Right lobe of liver (tissue), 6 donors: ENCODE measurements at regions not wholly inside any gene's neighbourhood (a gene's known extent, or its start where the extent isn't known, plus 50 kb on each side); places are given as distances from the start of the nearest gene placed in this dataset.

Experiments
- ATAC-seq, 4 donors: fragments of 200-7000 bp; cut with Tn5 transposase; one replicate each; pipeline ENCODE4 v1.9.1; 2020; ENCODE audit warnings: mild to moderate bottlenecking in 4 of 4, moderate library complexity in 4 of 4
- DNase-seq, 3 donors: peaks; one replicate each; pipeline ENCODE4 v3.0.0-alpha.2; 2020
- H3K27ac ChIP-seq, 3 donors: fragments of 200-600 bp; one replicate each; pipeline ENCODE4 v1.8.0; 2022
- H3K27me3 ChIP-seq, 2 donors: fragments of 200-600 bp; one replicate each; pipeline ENCODE4 v1.8.0; 2022
- H3K36me3 ChIP-seq, 4 donors: fragments of 200-600 bp; sonication (generic) in 1 of 4; one replicate each; pipeline versions ENCODE4 v1.5.1 to v1.8.0; 2017 to 2022; ENCODE audit warnings: control low read depth in 1 of 4
- H3K4me1 ChIP-seq, 4 donors: fragments of 200-600 bp; sonication (generic) in 1 of 4; one replicate each; pipeline versions ENCODE4 v1.5.1 to v1.8.0; 2017 to 2022; ENCODE audit warnings: control low read depth in 1 of 4
- H3K4me3 ChIP-seq, 3 donors: fragments of 200-600 bp; one replicate each; pipeline ENCODE4 v1.8.0; 2022
- H3K9me3 ChIP-seq, 4 donors: fragments of 200-600 bp; sonication (generic) in 1 of 4; one replicate each; pipeline versions ENCODE4 v1.5.1 to v1.8.0; 2017 to 2022; ENCODE audit warnings: control low read depth in 1 of 4
- POLR2A ChIP-seq: fragments of 450-650 bp; IDR thresholded peaks from one replicate; pipeline ENCODE4 v1.6.1; 2017; ENCODE audit warnings: antibody characterized with exemption, mild to moderate bottlenecking
- WGBS: methylation state at CpG from one replicate; pipeline ENCODE4 v1.1.6; 2018; ENCODE audit warnings: low coverage, low lambda C conversion rate; ENCODE audit not compliant: insufficient coverage; ENCODE audit errors: missing lambda C conversion rate; 5-methylcytosine and 5-hydroxymethylcytosine counted together
- intact Hi-C, 2 donors: fragments of 100-400 bp; cut with DNase I; formaldehyde crosslinking; loops; one replicate each; pipeline versions ENCODE4 v1.11.2 to v1.14.1; 2022
- TF ChIP-seq, protein P1 (sequence below), 4 donors: fragments of 200-600 bp in 3 of 4; fragments of 450-650 bp in 1 of 4; IDR thresholded peaks; one replicate each; pipeline versions ENCODE4 v1.5.1 to v1.8.0; 2016 to 2022; ENCODE audit warnings: antibody characterized with exemption in 4 of 4, mild to moderate bottlenecking in 2 of 4
- donor health status: DM: no; HTN: yes; CAD: no.
- donor health status: DM: no; HTN: no; CAD: no.
- donor health status: DM: no; HTN: no; CAD: no.
- donor health status: DM: no; HTN: yes; CAD: no.
- donor health status: DM: no; HTN: yes; CAD: no.

- Histone ChIP-seq H3K9me3 (no peaks in the 10 kb centered on the region), H3K36me3 (no peaks in the 10 kb centered on the region), H3K4me1 (no peaks in the 10 kb centered on the region), H3K4me3 (no peak overlapping the region), H3K27ac (no peak overlapping the region), H3K27me3 (no peaks in the 10 kb centered on the region)
- TF ChIP-seq POLR2A = no peak
- TF ChIP-seq, protein P1, sequence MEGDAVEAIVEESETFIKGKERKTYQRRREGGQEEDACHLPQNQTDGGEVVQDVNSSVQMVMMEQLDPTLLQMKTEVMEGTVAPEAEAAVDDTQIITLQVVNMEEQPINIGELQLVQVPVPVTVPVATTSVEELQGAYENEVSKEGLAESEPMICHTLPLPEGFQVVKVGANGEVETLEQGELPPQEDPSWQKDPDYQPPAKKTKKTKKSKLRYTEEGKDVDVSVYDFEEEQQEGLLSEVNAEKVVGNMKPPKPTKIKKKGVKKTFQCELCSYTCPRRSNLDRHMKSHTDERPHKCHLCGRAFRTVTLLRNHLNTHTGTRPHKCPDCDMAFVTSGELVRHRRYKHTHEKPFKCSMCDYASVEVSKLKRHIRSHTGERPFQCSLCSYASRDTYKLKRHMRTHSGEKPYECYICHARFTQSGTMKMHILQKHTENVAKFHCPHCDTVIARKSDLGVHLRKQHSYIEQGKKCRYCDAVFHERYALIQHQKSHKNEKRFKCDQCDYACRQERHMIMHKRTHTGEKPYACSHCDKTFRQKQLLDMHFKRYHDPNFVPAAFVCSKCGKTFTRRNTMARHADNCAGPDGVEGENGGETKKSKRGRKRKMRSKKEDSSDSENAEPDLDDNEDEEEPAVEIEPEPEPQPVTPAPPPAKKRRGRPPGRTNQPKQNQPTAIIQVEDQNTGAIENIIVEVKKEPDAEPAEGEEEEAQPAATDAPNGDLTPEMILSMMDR (IDR thresholded peaks at IDR 0.05) = no peak
- DNase-seq (no peak), ATAC-seq (no peak)
- WGBS = 33% methylated on average over 2 of the region's 2 CpGs
- intact Hi-C loops = no loop called here
These were observed 791.7 kb upstream of the PCDH20 start for GRCh38 chr13:62207388-62207787.

GRCh38 chr13:62206165-62206564, 790.5 kb upstream of the PCDH20 start:
- H3K9me3 ChIP-seq = no peaks in the 10 kb centered on the region
- intact Hi-C loops = no loop called here
- no peak overlapping the region for H3K27ac ChIP-seq
- no peak overlapping the region for H3K4me3 ChIP-seq
- no peak for DNase-seq
- TF ChIP-seq, protein P1 (IDR thresholded peaks at IDR 0.05) = no peak
- TF ChIP-seq POLR2A = no peak
- ATAC-seq = no peak
- no peaks in the 10 kb centered on the region for H3K27me3 ChIP-seq
- H3K36me3 ChIP-seq = no peaks in the 10 kb centered on the region
- H3K4me1 ChIP-seq = no peaks in the 10 kb centered on the region

GRCh38 chr13:62205273-62205672, 789.6 kb upstream of the PCDH20 start:
- ATAC-seq = no peak
- Histone ChIP-seq H3K36me3 (no peaks in the 10 kb centered on the region), H3K4me3 (no peak overlapping the region), H3K27ac (no peak overlapping the region), H3K27me3 (no peaks in the 10 kb centered on the region), H3K9me3 (no peaks in the 10 kb centered on the region), H3K4me1 (no peaks in the 10 kb centered on the region)
- DNase-seq = no peak
- TF ChIP-seq, protein P1 (IDR thresholded peaks at IDR 0.05) = no peak
- no peak for TF ChIP-seq POLR2A
- WGBS = 31% methylated on average over 3 of the region's 3 CpGs
- intact Hi-C loops = no loop called here

- DNase-seq (no peak), ATAC-seq (no peak)
- intact Hi-C loops = no loop called here
- no peaks in the 10 kb centered on the region for H3K27me3 ChIP-seq
- H3K4me3 ChIP-seq = no peak overlapping the region
- 30% methylated on average over 3 of the region's 3 CpGs for WGBS
- TF ChIP-seq POLR2A = no peak
- TF ChIP-seq, protein P1 (IDR thresholded peaks at IDR 0.05) = no peak
- no peak overlapping the region for H3K27ac ChIP-seq
- H3K9me3 ChIP-seq = no peaks in the 10 kb centered on the region
- H3K4me1 ChIP-seq = no peaks in the 10 kb centered on the region
- no peaks in the 10 kb centered on the region for H3K36me3 ChIP-seq
These were observed 778.7 kb upstream of the PCDH20 start for GRCh38 chr13:62194371-62194770.

- H3K27me3 ChIP-seq = no peaks in the 10 kb centered on the region
These were observed 778.3 kb upstream of the PCDH20 start for GRCh38 chr13:62193919-62194318.

More at GRCh38 chr13:62193919-62194318, 778.3 kb upstream of the PCDH20 start:
- intact Hi-C loops = no loop called here
- Histone ChIP-seq H3K4me3 (no peak overlapping the region), H3K4me1 (no peaks in the 10 kb centered on the region), H3K36me3 (no peaks in the 10 kb centered on the region), H3K27ac (no peak overlapping the region), H3K9me3 (no peaks in the 10 kb centered on the region)
- TF ChIP-seq, protein P1 (IDR thresholded peaks at IDR 0.05) = no peak
- TF ChIP-seq POLR2A = no peak
- DNase-seq (no peak), ATAC-seq (no peak)
- WGBS = 50% methylated on average over 2 of the region's 2 CpGs
